Stomach (tissue), 4 donors: ENCODE measurements at regions not wholly inside any gene's neighbourhood (a gene's known extent, or its start where the extent isn't known, plus 50 kb on each side); places are given as distances from the start of the nearest gene placed in this dataset.

Experiments used
- CTCF ChIP-seq, 7 experiments: fragments of 450-650 bp in 4 of 7; fragments of 200-600 bp in 3 of 7; sonication (generic) in 3 of 7; IDR thresholded peaks; one replicate each; pipeline ENCODE4 v1.5.1; 2016 to 2019; ENCODE audit warnings: antibody characterized with exemption in 7 of 7, control low read depth in 2 of 7, mild to moderate bottlenecking in 1 of 7
- EP300 ChIP-seq: sonication (generic); formaldehyde crosslinking; IDR thresholded peaks from one replicate; pipeline ENCODE4 v1.6.1; 2017; ENCODE audit warnings: antibody characterized with exemption
- POLR2A ChIP-seq, 4 donors: fragments of 450-650 bp; IDR thresholded peaks; one replicate each; pipeline ENCODE4 v1.6.1; 2016; ENCODE audit warnings: antibody characterized with exemption in 4 of 4, control low read depth in 2 of 4, mild to moderate bottlenecking in 1 of 4, moderate library complexity in 1 of 4

GRCh38 chr11:80517701-80518100 lies 1076.9 kb upstream of the TENM4 start:
- TF ChIP-seq CTCF (IDR thresholded peaks at IDR 0.05) (no peak), EP300 (no peak), POLR2A (IDR thresholded peaks at IDR 0.05) (no peak)
